ENCODE measurements at regions not wholly inside any gene's neighbourhood (a gene's known extent, or its start where the extent isn't known, plus 50 kb on each side); places are given as distances from the start of the nearest gene placed in this dataset.

- no peak for DNase-seq (ENCODE audit: low spot score)
Observed at GRCh38 chr5:135234666-135235401, 164.2 kb downstream of the MACROH2A1 start.

- DNase-seq (ENCODE audit: low spot score), result no peak
Observed at GRCh38 chr5:135234242-135234641, 164.8 kb downstream of the MACROH2A1 start.

GRCh38 chr5:135233477-135233876, 165.6 kb downstream of the MACROH2A1 start:
- DNase-seq (ENCODE audit: low spot score), result no peak

- no peak for DNase-seq (ENCODE audit: low spot score)
Observed at GRCh38 chr5:135232958-135233357, 166.1 kb downstream of the MACROH2A1 start.

- no peak for DNase-seq (ENCODE audit: low spot score)
Observed at GRCh38 chr5:135231289-135231688, 167.7 kb downstream of the MACROH2A1 start.

- no peak for DNase-seq (ENCODE audit: low spot score)
Observed at GRCh38 chr5:135230251-135230925, 168.6 kb downstream of the MACROH2A1 start.

- no peak for DNase-seq (ENCODE audit: low spot score)
Observed at GRCh38 chr5:135229679-135230132, 169.3 kb downstream of the MACROH2A1 start.

GRCh38 chr5:135229122-135229521, 169.9 kb downstream of the MACROH2A1 start:
- no peak for DNase-seq (ENCODE audit: low spot score)

GRCh38 chr5:135228222-135228621, 170.8 kb downstream of the MACROH2A1 start:
- no peak for DNase-seq (ENCODE audit: low spot score)

GRCh38 chr5:135227064-135228022, 171.7 kb downstream of the MACROH2A1 start:
- no peak for DNase-seq (ENCODE audit: low spot score)

GRCh38 chr5:135225856-135226560, 173.0 kb downstream of the MACROH2A1 start:
- DNase-seq (ENCODE audit: low spot score), result no peak

- no peak for DNase-seq (ENCODE audit: low spot score)
Observed at GRCh38 chr5:135223891-135224625, 175.0 kb downstream of the MACROH2A1 start.

GRCh38 chr5:135223404-135223803, 175.6 kb downstream of the MACROH2A1 start:
- DNase-seq (ENCODE audit: low spot score), result no peak

- no peak for DNase-seq (ENCODE audit: low spot score)
Observed at GRCh38 chr5:135222771-135223170, 176.3 kb downstream of the MACROH2A1 start.

GRCh38 chr5:135222171-135222681, 176.8 kb downstream of the MACROH2A1 start:
- DNase-seq (ENCODE audit: low spot score), result no peak

GRCh38 chr5:135221696-135222095, 177.3 kb downstream of the MACROH2A1 start:
- no peak for DNase-seq (ENCODE audit: low spot score)

- DNase-seq (ENCODE audit: low spot score), result no peak
Observed at GRCh38 chr5:135221187-135221473, 177.9 kb downstream of the MACROH2A1 start.

- no peak for DNase-seq (ENCODE audit: low spot score)
Observed at GRCh38 chr5:135220394-135221186, 178.4 kb downstream of the MACROH2A1 start.

- no peak for DNase-seq (ENCODE audit: low spot score)
Observed at GRCh38 chr5:135219868-135220267, 179.2 kb downstream of the MACROH2A1 start.
